ENCODE measurements at regions not wholly inside any gene's neighbourhood (a gene's known extent, or its start where the extent isn't known, plus 50 kb on each side); places are given as distances from the start of the nearest gene placed in this dataset.

- H3K9me2 ChIP-seq (ENCODE audit: low read depth, low read length) = no peaks in the 10 kb centered on the region
- H3K4me1 ChIP-seq (ENCODE audit: insufficient read depth, low read length, severe bottlenecking) = no peaks in the 10 kb centered on the region
- no peaks in the 10 kb centered on the region for H3K27me3 ChIP-seq (ENCODE audit: insufficient read depth, low read length)
- H3K9ac ChIP-seq (ENCODE audit: low read length) = no peak overlapping the region
- no peaks in the 10 kb centered on the region for H4K20me1 ChIP-seq (ENCODE audit: insufficient read depth, low read length)
- H3K4me3 ChIP-seq (ENCODE audit: low read depth, low read length, poor library complexity, severe bottlenecking) = no peak overlapping the region
- H3K4me2 ChIP-seq (ENCODE audit: low read length) = no peak overlapping the region
- H3K79me2 ChIP-seq (ENCODE audit: insufficient read depth, low read length) = no peaks in the 10 kb centered on the region
- no peak overlapping the region for H2AFZ ChIP-seq (ENCODE audit: low read length)
- H3K36me3 ChIP-seq (ENCODE audit: insufficient read depth, low read length) = no peaks in the 10 kb centered on the region
- no peaks in the 10 kb centered on the region for H3K9me3 ChIP-seq (ENCODE audit: low read length)
- no peak overlapping the region for H3K27ac ChIP-seq (ENCODE audit: low read depth, low read length, poor library complexity, severe bottlenecking)
- TF ChIP-seq EZH2 (IDR thresholded peaks at IDR 0.05; ENCODE audit: borderline replicate concordance, low read length) (no peak), CTCF (IDR thresholded peaks at IDR 0.05; ENCODE audit: low read length) (no peak)
- H3F3A ChIP-seq (ENCODE audit: insufficient read depth, low read length) = no peaks in the 10 kb centered on the region
Measured at GRCh38 chr4:20302336-20302735, 50.6 kb downstream of the SLIT2 start.

DNA sequence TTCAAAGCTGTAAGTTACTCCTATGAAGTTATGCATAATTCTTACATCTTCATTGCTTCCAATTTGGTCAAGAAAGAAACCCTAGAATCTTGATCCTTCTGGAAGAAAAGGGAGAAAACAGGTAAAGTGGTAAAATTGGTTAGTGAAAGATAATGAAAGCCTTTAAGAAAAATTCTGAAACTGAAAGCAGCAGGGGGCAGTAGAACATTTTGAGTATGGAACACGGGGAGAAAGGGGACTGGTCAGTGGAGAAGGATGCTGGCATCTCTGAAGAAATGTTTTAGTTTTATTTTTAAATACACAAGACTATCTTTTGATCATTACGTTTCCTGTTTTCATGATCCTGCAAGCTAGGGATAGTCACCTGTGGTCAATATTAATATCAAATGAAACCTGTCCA is 54.3 kb downstream of the SLIT2 start:
- H4K20me1 ChIP-seq (ENCODE audit: insufficient read depth, low read length) = no peaks in the 10 kb centered on the region
- no peaks in the 10 kb centered on the region for H3K79me2 ChIP-seq (ENCODE audit: insufficient read depth, low read length)
- H3F3A ChIP-seq (ENCODE audit: insufficient read depth, low read length) = no peaks in the 10 kb centered on the region
- no peak overlapping the region for H2AFZ ChIP-seq (ENCODE audit: low read length)
- H3K4me1 ChIP-seq (ENCODE audit: insufficient read depth, low read length, severe bottlenecking) = no peaks in the 10 kb centered on the region
- TF ChIP-seq CTCF (IDR thresholded peaks at IDR 0.05; ENCODE audit: low read length) = no peak
- TF ChIP-seq EZH2 (IDR thresholded peaks at IDR 0.05; ENCODE audit: borderline replicate concordance, low read length) = no peak
- H3K27ac ChIP-seq (ENCODE audit: low read depth, low read length, poor library complexity, severe bottlenecking) = no peak overlapping the region
- no peaks in the 10 kb centered on the region for H3K9me3 ChIP-seq (ENCODE audit: low read length)
- H3K36me3 ChIP-seq (ENCODE audit: insufficient read depth, low read length) = no peaks in the 10 kb centered on the region
- no peak overlapping the region for H3K9ac ChIP-seq (ENCODE audit: low read length)
- no peaks in the 10 kb centered on the region for H3K27me3 ChIP-seq (ENCODE audit: insufficient read depth, low read length)
- no peak overlapping the region for H3K4me3 ChIP-seq (ENCODE audit: low read depth, low read length, poor library complexity, severe bottlenecking)
- no peak overlapping the region for H3K4me2 ChIP-seq (ENCODE audit: low read length)
- H3K9me2 ChIP-seq (ENCODE audit: low read depth, low read length) = no peaks in the 10 kb centered on the region

DNA sequence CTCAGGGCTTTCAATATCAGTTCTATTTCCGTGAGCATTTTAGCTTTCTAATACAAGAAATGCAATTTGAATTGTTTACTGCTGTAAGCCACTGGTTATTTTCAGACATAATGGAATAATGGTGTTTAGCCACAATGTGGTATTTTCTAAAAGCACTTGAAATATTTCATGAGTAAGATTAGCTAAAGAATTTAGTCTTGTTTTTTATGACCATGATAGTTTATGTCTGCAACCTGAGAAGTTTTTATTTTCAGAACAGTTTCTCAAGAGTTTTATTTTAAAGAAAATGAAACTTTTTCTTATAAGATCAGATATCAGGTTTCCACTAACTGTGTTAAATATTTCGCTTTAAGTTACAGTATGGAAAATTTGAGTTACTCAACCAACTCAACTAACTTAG is 60.2 kb downstream of the SLIT2 start:
- no peaks in the 10 kb centered on the region for H3K27me3 ChIP-seq (ENCODE audit: insufficient read depth, low read length)
- no peak overlapping the region for H3K4me2 ChIP-seq (ENCODE audit: low read length)
- H3K27ac ChIP-seq (ENCODE audit: low read depth, low read length, poor library complexity, severe bottlenecking) = no peak overlapping the region
- no peaks in the 10 kb centered on the region for H4K20me1 ChIP-seq (ENCODE audit: insufficient read depth, low read length)
- H3K4me1 ChIP-seq (ENCODE audit: insufficient read depth, low read length, severe bottlenecking) = no peaks in the 10 kb centered on the region
- TF ChIP-seq CTCF (IDR thresholded peaks at IDR 0.05; ENCODE audit: low read length) (no peak), EZH2 (IDR thresholded peaks at IDR 0.05; ENCODE audit: borderline replicate concordance, low read length) (no peak)
- no peaks in the 10 kb centered on the region for H3K9me3 ChIP-seq (ENCODE audit: low read length)
- no peaks in the 10 kb centered on the region for H3K9me2 ChIP-seq (ENCODE audit: low read depth, low read length)
- H2AFZ ChIP-seq (ENCODE audit: low read length) = no peak overlapping the region
- H3F3A ChIP-seq (ENCODE audit: insufficient read depth, low read length) = no peaks in the 10 kb centered on the region
- no peaks in the 10 kb centered on the region for H3K79me2 ChIP-seq (ENCODE audit: insufficient read depth, low read length)
- H3K36me3 ChIP-seq (ENCODE audit: insufficient read depth, low read length) = no peaks in the 10 kb centered on the region
- no peak overlapping the region for H3K4me3 ChIP-seq (ENCODE audit: low read depth, low read length, poor library complexity, severe bottlenecking)
- no peak overlapping the region for H3K9ac ChIP-seq (ENCODE audit: low read length)

Data from OCI-LY1 (cell line).